Stimulated activated CD8-positive, alpha-beta memory T cell treated with anti-CD3 and anti-CD28 coated beads, Interleukin-7, amount 100 ng/mL, for 48 hours (primary cell): ENCODE measurements at regions not wholly inside any gene's neighbourhood (a gene's known extent, or its start where the extent isn't known, plus 50 kb on each side); places are given as distances from the start of the nearest gene placed in this dataset.
A peak's percentile ranks its signal among the peaks of the same experiment; 100 is the strongest.

Experiments
- DNase-seq, 2 donors: peaks; one replicate each; pipeline ENCODE4 v3.0.0-alpha.2; 2020; ENCODE audit warnings: low read depth in 1 of 2; ENCODE audit errors: extremely low read depth in 1 of 2

DNA sequence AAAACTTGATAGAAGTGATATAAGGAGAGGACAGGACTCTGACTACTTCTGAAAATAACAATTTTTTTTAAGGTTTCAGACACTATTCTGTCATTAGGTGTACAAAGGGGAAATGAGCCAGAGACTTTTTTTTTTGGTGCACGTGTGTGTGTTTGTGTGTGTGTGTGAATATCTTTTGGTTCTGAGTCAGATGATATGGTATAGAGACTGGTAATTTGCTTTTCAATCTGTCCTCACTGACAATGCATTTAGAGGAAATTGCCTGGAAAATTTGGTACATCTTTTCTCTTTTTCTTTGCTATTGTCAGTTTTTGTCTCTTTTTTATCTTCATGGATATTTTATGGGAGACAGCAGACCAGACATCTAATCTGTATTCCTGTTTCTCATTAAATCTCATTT, 59.3 kb downstream of the DDIT4L start:
- DNase-seq: no peak

DNA sequence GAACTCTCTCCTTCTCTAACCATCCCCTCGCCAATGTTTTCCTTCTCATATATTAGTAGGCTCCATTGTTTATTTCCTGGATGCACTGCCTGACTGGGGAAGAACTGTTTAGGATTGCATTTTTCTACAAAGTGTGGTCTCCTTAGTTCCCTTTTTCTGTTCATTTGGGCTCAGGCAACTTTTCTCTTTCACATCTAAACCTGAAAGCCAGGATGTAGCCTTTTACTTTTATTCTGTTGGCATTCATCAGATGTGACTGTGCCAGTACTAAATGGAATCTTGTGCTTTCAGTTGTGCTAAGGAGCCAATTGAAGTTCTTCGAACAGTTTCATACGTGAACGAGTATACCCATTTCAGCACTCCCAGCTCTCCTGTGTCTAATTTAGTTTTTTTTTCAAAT, 59.8 kb downstream of the DDIT4L start:
- DNase-seq: no peak

DNA sequence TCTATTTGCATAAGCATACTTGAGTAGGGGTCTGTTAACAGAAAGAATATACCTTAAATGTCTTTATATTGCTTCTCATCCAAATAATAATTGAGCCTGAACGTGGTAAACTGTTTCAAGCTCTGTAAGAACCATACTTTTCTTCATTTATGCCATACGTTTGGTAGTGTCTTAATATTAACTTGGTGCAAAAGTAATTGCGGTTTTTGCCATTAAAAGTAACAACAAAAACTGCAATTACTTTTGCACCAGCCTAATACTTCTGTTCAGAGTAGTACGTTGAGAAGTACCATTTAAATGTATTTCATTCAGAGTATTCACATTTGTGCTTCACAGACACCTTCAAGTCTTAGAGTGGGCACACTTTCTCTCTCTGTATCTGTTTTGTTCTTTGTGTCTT, 60.5 kb downstream of the DDIT4L start:
- no peak for DNase-seq

GRCh38 chr4:100128338-100128737, 61.9 kb downstream of the DDIT4L start:
- no peak for DNase-seq

DNA sequence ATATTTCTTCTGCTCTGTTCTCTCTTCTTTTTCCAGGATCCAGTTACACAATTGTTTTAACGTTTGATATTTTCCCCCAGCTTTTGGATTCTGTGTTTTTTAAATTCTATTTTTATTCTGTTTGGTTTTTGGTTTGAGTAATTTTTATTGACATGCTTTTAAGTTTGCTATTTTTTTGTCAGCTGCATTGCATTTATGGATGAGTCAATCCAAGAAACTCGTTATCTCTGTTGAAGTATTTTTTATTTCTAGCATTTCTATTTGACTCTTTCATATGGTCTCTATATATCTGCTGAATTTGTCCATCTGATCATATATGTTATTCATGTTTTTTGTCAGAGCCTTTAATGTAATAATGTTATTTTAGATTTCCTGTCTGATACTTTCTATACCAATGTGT, 65.6 kb downstream of the DDIT4L start:
- DNase-seq: no peak

- DNase-seq: no peak
These were observed 72.1 kb downstream of the DDIT4L start for GRCh38 chr4:100118181-100118580.

- DNase-seq: no peak
These were observed 72.5 kb downstream of the DDIT4L start for GRCh38 chr4:100117750-100118149.

DNA sequence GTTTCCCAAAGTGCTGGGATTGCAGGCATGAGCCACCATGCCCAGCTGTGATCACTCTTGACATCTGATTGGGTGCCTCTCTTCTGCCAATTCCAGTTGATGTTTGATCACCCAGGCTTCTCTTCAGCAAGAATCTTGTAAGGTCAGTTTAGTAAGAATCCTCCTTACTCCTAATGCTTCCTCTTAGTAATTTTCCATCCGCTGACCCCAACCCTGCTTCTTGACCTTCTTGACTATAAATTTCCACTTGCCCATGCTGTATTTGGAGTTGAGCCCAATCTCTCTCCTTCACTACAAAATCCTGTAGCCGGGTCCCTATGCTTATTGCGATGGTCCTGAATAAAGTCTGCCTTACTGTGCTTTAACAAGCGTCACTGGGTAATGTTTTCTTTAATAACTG, 75.4 kb downstream of the DDIT4L start:
- DNase-seq: no peak

- no peak for DNase-seq
These were observed 76.5 kb downstream of the DDIT4L start for GRCh38 chr4:100113732-100114131.

- DNase-seq: no peak
These were observed 77.2 kb downstream of the DDIT4L start for GRCh38 chr4:100113096-100113495.

DNA sequence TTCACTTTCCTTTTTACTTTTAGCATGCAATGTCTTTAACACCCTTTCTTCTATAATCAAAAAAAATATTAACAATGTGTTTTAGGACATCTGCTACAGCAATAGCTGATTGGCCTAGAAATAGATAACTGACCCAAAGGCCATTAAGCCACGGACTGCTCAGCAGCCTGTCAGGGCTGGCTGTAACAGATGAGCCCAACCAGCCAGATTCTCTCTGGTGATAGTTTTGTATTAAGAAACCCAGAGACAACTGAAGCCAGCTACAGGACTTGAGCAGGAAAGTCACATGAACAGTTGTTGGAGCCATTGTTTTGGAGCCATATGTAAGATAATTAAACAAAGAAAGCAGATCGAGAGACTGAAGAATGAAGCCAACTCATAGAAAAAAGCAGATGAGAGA, 80.3 kb downstream of the DDIT4L start:
- DNase-seq: no peak

DNA sequence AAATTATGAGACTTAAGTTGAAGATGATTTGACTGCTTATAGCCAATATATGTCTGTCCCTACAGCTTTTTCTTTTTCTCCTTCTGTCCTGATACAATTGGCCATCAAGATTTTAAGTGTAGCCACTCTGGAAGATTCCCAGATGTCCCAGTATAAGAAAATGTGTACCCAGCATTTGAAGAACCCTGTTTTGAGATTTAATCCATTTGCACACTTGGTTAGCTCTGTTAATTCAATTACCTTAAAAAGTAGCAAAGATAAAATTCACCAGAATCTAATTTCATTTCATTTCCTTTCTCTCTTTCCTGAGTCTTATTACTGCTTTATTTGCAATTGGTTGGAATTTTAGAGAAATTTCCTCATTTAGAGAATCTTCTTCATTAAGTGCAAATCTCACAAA, 81.4 kb downstream of the DDIT4L start:
- no peak for DNase-seq

DNA sequence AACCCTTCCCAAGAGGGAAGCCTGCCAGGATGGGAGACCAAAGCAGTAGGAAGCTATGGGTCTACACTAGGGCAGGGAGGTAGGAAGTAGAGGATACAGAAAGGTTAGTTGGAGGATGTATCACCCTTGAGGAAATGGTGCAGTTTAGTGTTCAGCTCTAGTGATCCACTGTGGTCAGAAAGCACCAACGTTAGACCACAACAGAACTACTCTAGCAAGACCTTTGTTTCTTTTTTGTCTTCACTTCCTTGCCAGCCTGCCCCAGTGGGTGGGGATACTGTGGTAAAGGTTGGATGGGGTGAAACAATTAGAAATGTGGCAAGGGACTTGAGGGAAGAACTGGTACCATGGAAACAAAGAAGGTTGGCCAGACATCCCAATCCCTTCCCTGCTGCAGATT, 83.3 kb downstream of the DDIT4L start:
- no peak for DNase-seq

DNA sequence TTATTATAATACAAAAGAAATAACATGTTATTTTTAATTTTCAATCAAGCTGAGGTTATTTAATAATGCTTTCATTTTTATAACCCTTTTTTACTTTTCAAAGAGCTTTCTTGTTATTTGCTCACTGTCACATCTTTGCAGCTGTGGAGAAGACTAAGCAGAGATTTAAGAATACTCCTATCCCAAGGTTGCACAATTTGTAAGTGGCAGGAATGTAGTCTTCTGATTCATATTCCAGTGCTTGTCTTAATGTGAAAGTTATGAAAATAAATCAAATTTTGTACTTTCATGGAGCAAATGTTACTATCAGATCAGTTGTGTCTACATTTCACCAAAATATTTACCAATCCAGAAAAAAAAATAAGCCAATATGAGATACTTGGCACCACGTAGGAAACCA, 86.6 kb downstream of the DDIT4L start:
- DNase-seq: no peak

- no peak for DNase-seq
These were observed 89.3 kb downstream of the DDIT4L start for GRCh38 chr4:100100985-100101384.

GRCh38 chr4:100099746-100100145, 90.5 kb downstream of the DDIT4L start:
- no peak for DNase-seq

DNA sequence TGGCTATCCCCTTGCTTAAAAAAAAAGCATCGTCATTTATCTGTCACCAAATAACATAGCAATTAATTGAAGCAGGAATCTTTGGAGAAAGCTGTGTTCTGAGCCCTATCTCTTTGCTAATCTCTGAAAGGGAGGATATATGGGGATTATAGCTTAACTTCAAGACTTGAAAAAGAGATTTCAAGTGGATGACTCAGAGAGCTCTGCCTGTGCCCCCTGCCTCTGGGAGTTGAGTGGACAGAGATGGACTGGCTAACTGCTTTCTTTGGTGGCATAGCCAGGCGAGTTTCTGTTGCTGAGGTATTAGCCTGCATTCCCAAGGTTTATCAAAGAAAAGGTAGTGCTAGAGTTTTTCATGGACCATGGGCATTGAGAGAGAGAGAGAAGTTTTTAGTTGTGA, 91.6 kb downstream of the DDIT4L start:
- DNase-seq: no peak

- no peak for DNase-seq
These were observed 92.2 kb downstream of the DDIT4L start for GRCh38 chr4:100098011-100098545.

- DNase-seq: peak; percentile 7 to 55
These were observed 94.3 kb downstream of the DDIT4L start for GRCh38 chr4:100095729-100096595.

DNA sequence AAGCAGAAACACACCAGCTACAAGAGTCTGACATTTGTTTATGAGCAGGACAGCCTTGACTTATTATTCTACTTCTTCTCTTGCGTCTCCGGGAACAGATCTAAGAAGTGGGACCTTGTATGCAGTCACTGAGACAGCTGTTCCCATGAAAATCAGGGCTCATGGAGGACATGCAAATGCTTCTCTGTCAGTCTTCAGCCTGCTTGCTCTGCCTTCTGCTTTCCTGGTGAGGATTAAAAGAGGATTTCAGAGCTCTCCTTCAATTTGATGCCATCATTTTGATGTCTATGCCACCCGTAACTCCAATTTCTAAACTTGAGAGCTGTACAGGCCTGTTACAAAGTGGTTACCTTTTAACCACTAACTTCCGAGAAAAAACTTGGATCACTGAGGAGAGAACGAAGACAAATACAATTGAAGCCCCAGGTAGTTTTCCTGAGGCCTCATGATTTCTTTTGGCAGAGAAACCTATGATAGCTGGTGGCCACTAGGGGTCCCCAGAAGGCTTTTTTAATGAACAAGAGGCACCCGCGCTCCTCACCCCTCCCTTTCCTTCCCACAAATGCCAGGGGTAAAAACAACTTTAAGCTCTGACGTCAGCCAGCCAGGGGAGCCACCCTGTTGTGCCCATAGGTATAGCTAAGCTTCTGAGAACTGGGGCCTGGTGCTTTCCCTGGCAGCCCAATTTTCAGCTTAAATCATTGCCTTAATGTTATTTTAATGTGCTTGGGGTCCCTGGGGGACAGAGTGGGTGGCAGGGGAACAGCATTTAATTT, 97.0 kb downstream of the DDIT4L start:
- DNase-seq: peak; percentile 54 to 85

- DNase-seq: no peak
These were observed 102.5 kb downstream of the DDIT4L start for GRCh38 chr4:100087743-100088142.
